HG02973 (cell line): ENCODE measurements at regions not wholly inside any gene's neighbourhood (a gene's known extent, or its start where the extent isn't known, plus 50 kb on each side); places are given as distances from the start of the nearest gene placed in this dataset.
"Not testable (repeated sequence)": the region's sequence is repeated elsewhere in the genome, so short reads cannot be mapped to it uniquely, and the experiment has no call there.

Source experiments
- ATAC-seq: cut with Tn5 transposase; IDR thresholded peaks from one replicate; pipeline ENCODE4 v1.9.1; 2021; ENCODE audit warnings: moderate library complexity; ENCODE audit not compliant: unreplicated experiment

GRCh38 chr4:10856271-10856782, 171.8 kb upstream of the CLNK start:
- ATAC-seq: no peak

GRCh38 chr4:10853196-10853595, 168.6 kb upstream of the CLNK start:
- ATAC-seq: no peak

GRCh38 chr4:10841697-10842096, 157.1 kb upstream of the CLNK start:
- no peak for ATAC-seq

GRCh38 chr4:10837151-10837550, 152.6 kb upstream of the CLNK start:
- ATAC-seq: no peak

- no peak for ATAC-seq
Measured at GRCh38 chr4:10832806-10833628, 148.4 kb upstream of the CLNK start.

GRCh38 chr4:10831727-10832408, 147.3 kb upstream of the CLNK start:
- ATAC-seq: no peak

GRCh38 chr4:10828918-10829538, 144.5 kb upstream of the CLNK start:
- not testable (repeated sequence) for ATAC-seq

GRCh38 chr4:10821826-10822225, 137.3 kb upstream of the CLNK start:
- no peak for ATAC-seq

GRCh38 chr4:10816571-10816970, 132.0 kb upstream of the CLNK start:
- ATAC-seq: no peak

- ATAC-seq: no peak
Measured at GRCh38 chr4:10811991-10812390, 127.4 kb upstream of the CLNK start.

- no peak for ATAC-seq
Measured at GRCh38 chr4:10810411-10810810, 125.8 kb upstream of the CLNK start.

GRCh38 chr4:10809905-10810304, 125.3 kb upstream of the CLNK start:
- peak; percentile 59 for ATAC-seq

- ATAC-seq: no peak
Measured at GRCh38 chr4:10808591-10808990, 124.0 kb upstream of the CLNK start.

GRCh38 chr4:10806953-10807645, 122.5 kb upstream of the CLNK start:
- no peak for ATAC-seq

- ATAC-seq: no peak
Measured at GRCh38 chr4:10803713-10804343, 119.3 kb upstream of the CLNK start.

GRCh38 chr4:10787365-10787764, 102.8 kb upstream of the CLNK start:
- ATAC-seq: no peak

- no peak for ATAC-seq
Measured at GRCh38 chr4:10784621-10785020, 100.1 kb upstream of the CLNK start.

- no peak for ATAC-seq
Measured at GRCh38 chr4:10783351-10783750, 98.8 kb upstream of the CLNK start.

- no peak for ATAC-seq
Measured at GRCh38 chr4:10781805-10782204, 97.2 kb upstream of the CLNK start.

GRCh38 chr4:10780803-10781202, 96.2 kb upstream of the CLNK start:
- ATAC-seq: not testable (repeated sequence)

GRCh38 chr4:10775132-10775531, 90.6 kb upstream of the CLNK start:
- not testable (repeated sequence) for ATAC-seq
